MM.1S (cell line): ENCODE measurements at regions not wholly inside any gene's neighbourhood (a gene's known extent, or its start where the extent isn't known, plus 50 kb on each side); places are given as distances from the start of the nearest gene placed in this dataset.

Source experiments
- DNase-seq: peaks from one replicate; pipeline ENCODE4 v3.0.0-alpha.2; 2015
- H2AFZ ChIP-seq: fragments of 300-600 bp; sonication (generic); 2 replicates; pipeline ENCODE4 v1.6.0; 2016; ENCODE audit warnings: antibody characterized with exemption, low read length
- H3F3A ChIP-seq: fragments of 300-600 bp; sonication (generic); 2 replicates; pipeline ENCODE4 v1.6.1; 2016; ENCODE audit warnings: mild to moderate bottlenecking, antibody characterized with exemption, low read length, moderate library complexity, mixed read lengths; ENCODE audit not compliant: insufficient read depth
- H3K27ac ChIP-seq: fragments of 300-600 bp; sonication (generic); 2 replicates; pipeline ENCODE4 v1.5.1; 2016; ENCODE audit warnings: mild to moderate bottlenecking, low read length
- H3K27me3 ChIP-seq: fragments of 300-600 bp; sonication (generic); replicated peaks from 2 replicates; pipeline ENCODE4 v1.6.0; 2016; ENCODE audit warnings: low read length; ENCODE audit not compliant: insufficient read depth
- H3K36me3 ChIP-seq: fragments of 300-600 bp; sonication (generic); replicated peaks from 2 replicates; pipeline ENCODE4 v1.6.1; 2016; ENCODE audit warnings: mild to moderate bottlenecking, low read length, mixed read lengths; ENCODE audit not compliant: insufficient read depth
- H3K4me1 ChIP-seq: fragments of 300-600 bp; sonication (generic); 2 replicates; pipeline ENCODE4 v1.6.1; 2016; ENCODE audit warnings: low read length, mixed read lengths
- H3K4me2 ChIP-seq: fragments of 300-600 bp; sonication (generic); 2 replicates; pipeline ENCODE4 v1.6.0; 2016; ENCODE audit warnings: low read depth, low read length
- H3K4me3 ChIP-seq: fragments of 300-600 bp; sonication (generic); 2 replicates; pipeline ENCODE4 v1.5.1; 2016; ENCODE audit warnings: low read length, mixed read lengths
- H3K79me2 ChIP-seq: fragments of 300-600 bp; sonication (generic); 2 replicates; pipeline ENCODE4 v1.6.1; 2016; ENCODE audit warnings: mixed run types, low read length, mixed read lengths
- H3K9ac ChIP-seq: fragments of 300-600 bp; sonication (generic); 2 replicates; pipeline ENCODE4 v1.6.1; 2016; ENCODE audit warnings: low read length, mixed read lengths
- H3K9me2 ChIP-seq: fragments of 300-600 bp; sonication (generic); replicated peaks from 2 replicates; pipeline ENCODE4 v1.6.1; 2016; ENCODE audit warnings: mild to moderate bottlenecking, low read length, mixed read lengths; ENCODE audit not compliant: insufficient read depth
- H3K9me3 ChIP-seq: fragments of 300-600 bp; sonication (generic); replicated peaks from 2 replicates; pipeline ENCODE4 v1.6.1; 2016; ENCODE audit warnings: mild to moderate bottlenecking, low read length, mixed read lengths; ENCODE audit not compliant: insufficient read depth
- H4K20me1 ChIP-seq: fragments of 300-600 bp; sonication (generic); 2 replicates; pipeline ENCODE4 v1.6.1; 2016; ENCODE audit warnings: mild to moderate bottlenecking, low read length, moderate library complexity, mixed read lengths; ENCODE audit not compliant: insufficient read depth
- EZH2 ChIP-seq: fragments of 300-600 bp; sonication (generic); optimal IDR thresholded peaks from 2 replicates; pipeline ENCODE3; 2017; ENCODE audit warnings: low read depth, mild to moderate bottlenecking, antibody characterized with exemption, low read length, mixed read lengths
- EZH2phosphoT487 ChIP-seq: fragments of 300-600 bp; sonication (generic); IDR thresholded peaks from 2 replicates; pipeline ENCODE4 v1.6.1; 2018; ENCODE audit warnings: antibody characterized with exemption, low read length
- TF ChIP-seq, protein P1 (sequence below): fragments of 300-600 bp; sonication (generic); IDR thresholded peaks from 2 replicates; pipeline ENCODE4 v1.5.1; 2016; ENCODE audit warnings: antibody characterized with exemption, low read length, mixed read lengths

DNA sequence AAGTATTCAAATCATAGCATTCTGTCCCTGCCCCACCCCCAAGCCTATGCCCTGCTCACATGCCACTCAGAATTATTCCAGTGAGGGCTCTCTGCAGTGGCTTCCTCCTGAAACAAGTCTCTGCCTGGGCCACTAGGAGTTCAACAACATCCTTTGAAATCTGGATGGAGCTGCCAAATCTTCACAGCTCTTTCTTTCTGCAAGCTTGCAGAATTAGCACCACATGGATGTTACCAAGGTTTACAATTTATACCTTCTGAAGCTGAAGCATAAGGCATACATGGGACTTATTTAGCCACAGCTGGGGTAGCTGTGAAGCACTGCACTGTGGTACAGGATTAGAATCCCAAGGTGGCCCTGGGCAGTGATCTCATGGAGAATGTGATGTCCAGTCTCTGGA lies 577.5 kb downstream of the CD109 start:
- no peaks in the 10 kb centered on the region for H3K9me2 ChIP-seq
- H3K79me2 ChIP-seq = no peaks in the 10 kb centered on the region
- no peak overlapping the region for H3K4me2 ChIP-seq
- H3K36me3 ChIP-seq = no peaks in the 10 kb centered on the region
- no peak overlapping the region for H2AFZ ChIP-seq
- no peaks in the 10 kb centered on the region for H4K20me1 ChIP-seq
- H3F3A ChIP-seq = no peaks in the 10 kb centered on the region
- TF ChIP-seq EZH2 = no peak
- TF ChIP-seq, protein P1, sequence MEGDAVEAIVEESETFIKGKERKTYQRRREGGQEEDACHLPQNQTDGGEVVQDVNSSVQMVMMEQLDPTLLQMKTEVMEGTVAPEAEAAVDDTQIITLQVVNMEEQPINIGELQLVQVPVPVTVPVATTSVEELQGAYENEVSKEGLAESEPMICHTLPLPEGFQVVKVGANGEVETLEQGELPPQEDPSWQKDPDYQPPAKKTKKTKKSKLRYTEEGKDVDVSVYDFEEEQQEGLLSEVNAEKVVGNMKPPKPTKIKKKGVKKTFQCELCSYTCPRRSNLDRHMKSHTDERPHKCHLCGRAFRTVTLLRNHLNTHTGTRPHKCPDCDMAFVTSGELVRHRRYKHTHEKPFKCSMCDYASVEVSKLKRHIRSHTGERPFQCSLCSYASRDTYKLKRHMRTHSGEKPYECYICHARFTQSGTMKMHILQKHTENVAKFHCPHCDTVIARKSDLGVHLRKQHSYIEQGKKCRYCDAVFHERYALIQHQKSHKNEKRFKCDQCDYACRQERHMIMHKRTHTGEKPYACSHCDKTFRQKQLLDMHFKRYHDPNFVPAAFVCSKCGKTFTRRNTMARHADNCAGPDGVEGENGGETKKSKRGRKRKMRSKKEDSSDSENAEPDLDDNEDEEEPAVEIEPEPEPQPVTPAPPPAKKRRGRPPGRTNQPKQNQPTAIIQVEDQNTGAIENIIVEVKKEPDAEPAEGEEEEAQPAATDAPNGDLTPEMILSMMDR = no peak
- no peak for TF ChIP-seq EZH2phosphoT487
- H3K4me3 ChIP-seq = no peak overlapping the region
- no peak overlapping the region for H3K27ac ChIP-seq
- no peaks in the 10 kb centered on the region for H3K27me3 ChIP-seq
- H3K4me1 ChIP-seq = no peaks in the 10 kb centered on the region
- H3K9me3 ChIP-seq = no peaks in the 10 kb centered on the region
- DNase-seq = no peak
- no peak overlapping the region for H3K9ac ChIP-seq

DNA sequence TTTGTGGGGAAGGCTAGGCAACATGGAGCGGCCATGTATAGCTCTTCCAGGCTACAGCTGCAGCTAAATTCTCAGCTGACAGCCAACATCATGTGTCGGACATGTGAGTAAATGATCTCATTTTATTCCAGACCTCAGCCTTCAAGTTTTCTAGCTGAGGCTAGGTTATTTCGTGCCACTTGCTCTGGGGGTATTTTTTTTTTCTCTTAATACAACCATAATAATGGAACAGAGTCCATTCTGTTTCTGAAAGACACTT lies 573.5 kb downstream of the CD109 start:
- no peaks in the 10 kb centered on the region for H3K79me2 ChIP-seq
- no peak for DNase-seq
- H3K9me3 ChIP-seq = no peaks in the 10 kb centered on the region
- no peak overlapping the region for H3K27ac ChIP-seq
- no peak overlapping the region for H3K4me3 ChIP-seq
- no peaks in the 10 kb centered on the region for H3K9me2 ChIP-seq
- no peaks in the 10 kb centered on the region for H3K27me3 ChIP-seq
- no peaks in the 10 kb centered on the region for H3F3A ChIP-seq
- H3K36me3 ChIP-seq = no peaks in the 10 kb centered on the region
- no peak overlapping the region for H3K4me2 ChIP-seq
- H4K20me1 ChIP-seq = no peaks in the 10 kb centered on the region
- H2AFZ ChIP-seq = no peak overlapping the region
- TF ChIP-seq EZH2 = no peak
- TF ChIP-seq, protein P1 = no peak
- TF ChIP-seq EZH2phosphoT487 = no peak
- no peaks in the 10 kb centered on the region for H3K4me1 ChIP-seq
- no peak overlapping the region for H3K9ac ChIP-seq

DNA sequence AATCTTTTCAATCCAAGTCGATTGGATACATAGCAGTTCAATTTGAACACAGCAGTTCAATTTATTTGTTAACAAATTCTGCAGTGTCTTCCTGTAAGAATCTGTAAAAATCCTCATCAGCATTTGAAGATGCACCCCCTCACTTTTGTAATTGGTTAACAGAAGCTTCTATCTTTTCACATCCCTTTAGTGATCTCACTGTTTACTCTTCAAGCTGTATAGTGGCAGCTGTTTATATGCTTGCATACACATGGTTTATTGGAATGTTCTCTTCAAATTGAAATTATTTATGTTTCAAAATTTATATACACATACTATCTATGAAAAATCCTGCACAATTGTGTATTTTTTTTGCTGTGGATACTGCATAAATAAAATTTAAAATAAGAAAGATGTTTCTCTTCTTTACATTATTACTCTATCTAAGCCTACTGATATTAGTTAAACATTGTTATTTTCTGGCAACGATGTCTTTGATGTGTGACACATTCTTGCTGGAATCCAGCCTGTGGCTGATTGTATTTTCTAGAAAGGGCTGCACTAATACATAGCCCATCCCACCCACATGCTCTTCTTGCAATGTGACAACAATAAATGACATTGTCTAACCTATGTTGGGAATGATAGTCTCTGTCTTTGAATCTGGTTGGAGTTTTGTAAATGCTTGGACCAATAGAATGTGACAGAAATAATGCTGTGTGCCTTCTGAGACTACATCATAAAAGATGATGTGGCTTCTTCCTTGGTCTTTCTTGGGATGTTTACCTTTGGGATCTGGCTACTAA lies 573.0 kb downstream of the CD109 start:
- TF ChIP-seq EZH2phosphoT487 (no peak), EZH2 (no peak)
- TF ChIP-seq, protein P1 = no peak
- Histone ChIP-seq H3K9me3 (no peaks in the 10 kb centered on the region), H3K36me3 (no peaks in the 10 kb centered on the region), H3K4me3 (no peak overlapping the region), H2AFZ (no peak overlapping the region), H3K79me2 (no peaks in the 10 kb centered on the region), H3K9me2 (no peaks in the 10 kb centered on the region), H3K27ac (no peak overlapping the region), H3K4me2 (no peak overlapping the region), H3F3A (no peaks in the 10 kb centered on the region), H3K27me3 (no peaks in the 10 kb centered on the region), H3K4me1 (no peaks in the 10 kb centered on the region), H4K20me1 (no peaks in the 10 kb centered on the region), H3K9ac (no peak overlapping the region)
- DNase-seq = no peak
